LNCAP (cell line): ENCODE measurements at regions not wholly inside any gene's neighbourhood (a gene's known extent, or its start where the extent isn't known, plus 50 kb on each side); places are given as distances from the start of the nearest gene placed in this dataset.

ENCODE experiments used
- CTCF ChIP-seq: fragments of 450-650 bp; IDR thresholded peaks from 2 replicates; pipeline ENCODE4 v1.5.1; 2017; ENCODE audit warnings: mild to moderate bottlenecking

- no peak for TF ChIP-seq CTCF
Measured at GRCh38 chr5:75844301-75844700, 127.1 kb upstream of the POC5 start.

GRCh38 chr5:75843319-75843718 is 126.1 kb upstream of the POC5 start:
- TF ChIP-seq CTCF = no peak

GRCh38 chr5:75839547-75839946 is 122.3 kb upstream of the POC5 start:
- TF ChIP-seq CTCF = no peak

GRCh38 chr5:75837258-75837841 is 120.1 kb upstream of the POC5 start:
- no peak for TF ChIP-seq CTCF

- TF ChIP-seq CTCF = no peak
Measured at GRCh38 chr5:75831561-75831960, 114.3 kb upstream of the POC5 start.

GRCh38 chr5:75828029-75828428 is 110.8 kb upstream of the POC5 start:
- no peak for TF ChIP-seq CTCF

GRCh38 chr5:75824323-75824722 is 107.1 kb upstream of the POC5 start:
- TF ChIP-seq CTCF = no peak

GRCh38 chr5:75823811-75824210 is 106.6 kb upstream of the POC5 start:
- TF ChIP-seq CTCF = no peak
